ENCODE measurements at regions not wholly inside any gene's neighbourhood (a gene's known extent, or its start where the extent isn't known, plus 50 kb on each side); places are given as distances from the start of the nearest gene placed in this dataset.
A peak's percentile ranks its signal among the peaks of the same experiment; 100 is the strongest.

DNA sequence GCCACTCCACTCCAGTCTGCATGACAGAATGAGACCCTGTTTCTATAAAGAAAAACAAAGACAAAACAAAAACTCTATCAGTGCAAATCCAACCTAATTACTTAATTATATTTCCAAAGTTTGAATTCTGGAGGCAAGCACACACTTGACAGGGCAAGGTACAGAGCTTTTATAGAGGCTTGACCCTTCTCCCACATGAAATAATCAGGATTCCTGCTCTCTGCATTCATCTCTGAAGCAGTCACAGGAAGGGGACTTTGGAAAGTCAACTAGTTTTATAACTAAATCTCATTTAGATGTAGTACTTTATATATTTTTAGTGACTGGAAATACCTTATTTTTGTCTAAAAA, 91.9 kb upstream of the CHD1 start:
- no peak overlapping the region; the same call in 1 of the 2 replicates for H2AFZ ChIP-seq (ENCODE audit: low read depth)
- ChIA-PET POLR2A (no interaction called here), CTCF (interaction anchor here (2.3 kb wide), 1 partner anchor 12 kb away, joined by 10 read pairs; no protein-coding TSS in a partner anchor)
- H3K4me1 ChIP-seq (ENCODE audit: control insufficient read depth in 1 of 2, insufficient read depth in 2 of 2, low read depth in 1 of 2, low read length in 1 of 2): peaks cover 2 to 20% of the 10 kb centered on the region in 2 experiments; a peak in 2 of 4 replicates
- H3K27ac ChIP-seq (ENCODE audit: low read depth in 2 of 2, low read length in 1 of 2): peak overlapping the region in 1 of 2 experiments; percentile 82; a peak in 2 of 4 replicates
- H4K20me1 ChIP-seq (ENCODE audit: insufficient read depth): no peaks in the 10 kb centered on the region
- no peak overlapping the region for H3K9ac ChIP-seq
- no peak overlapping the region for H3K4me3 ChIP-seq (ENCODE audit: low read depth in 2 of 2, low read length in 1 of 2)
- no peaks in the 10 kb centered on the region for H3K9me2 ChIP-seq
- peak overlapping the region; percentile 38; the same call in 1 of the 2 replicates for H3K4me2 ChIP-seq
- H3K9me3 ChIP-seq: no peaks in the 10 kb centered on the region
- no peaks in the 10 kb centered on the region for H3K36me3 ChIP-seq (replicated peaks in 1 of 2; ENCODE audit: control insufficient read depth in 1 of 2, insufficient read depth in 2 of 2, low read length in 1 of 2)
- no peak for DNase-seq
- no peaks in the 10 kb centered on the region for H3K79me2 ChIP-seq (ENCODE audit: insufficient read depth)
- H3K27me3 ChIP-seq (ENCODE audit: insufficient read depth): no peaks in the 10 kb centered on the region
- TF ChIP-seq CHD2 (IDR thresholded peaks at IDR 0.05; ENCODE audit: low read length, partially characterized antibody) (no peak), JUND (IDR thresholded peaks at IDR 0.05) (no peak), NFIC (IDR thresholded peaks at IDR 0.05; ENCODE audit: borderline replicate concordance) (no peak), GATA2 (CRISPR knock-in tag; IDR thresholded peaks at IDR 0.05) (no peak), YY1 (IDR thresholded peaks at IDR 0.05; ENCODE audit: low read depth) (no peak), FOSL2 (IDR thresholded peaks at IDR 0.05; ENCODE audit: borderline replicate concordance, low read depth) (no peak), ELF1 (IDR thresholded peaks at IDR 0.05) (no peak), GABPA (IDR thresholded peaks at IDR 0.05; ENCODE audit: low read depth) (no peak), EP300 (IDR thresholded peaks at IDR 0.05; ENCODE audit: borderline replicate concordance in 1 of 2, low read depth in 1 of 2, low read length in 1 of 2) (no peak), SMC3 (IDR thresholded peaks at IDR 0.05; ENCODE audit: low read depth, low read length) (no peak), EZH2phosphoT487 (IDR thresholded peaks at IDR 0.05; ENCODE audit: borderline replicate concordance, low read depth) (no peak), SIN3A (IDR thresholded peaks at IDR 0.05; ENCODE audit: borderline replicate concordance, low read depth, low read length) (no peak)
- TF ChIP-seq, protein P1, sequence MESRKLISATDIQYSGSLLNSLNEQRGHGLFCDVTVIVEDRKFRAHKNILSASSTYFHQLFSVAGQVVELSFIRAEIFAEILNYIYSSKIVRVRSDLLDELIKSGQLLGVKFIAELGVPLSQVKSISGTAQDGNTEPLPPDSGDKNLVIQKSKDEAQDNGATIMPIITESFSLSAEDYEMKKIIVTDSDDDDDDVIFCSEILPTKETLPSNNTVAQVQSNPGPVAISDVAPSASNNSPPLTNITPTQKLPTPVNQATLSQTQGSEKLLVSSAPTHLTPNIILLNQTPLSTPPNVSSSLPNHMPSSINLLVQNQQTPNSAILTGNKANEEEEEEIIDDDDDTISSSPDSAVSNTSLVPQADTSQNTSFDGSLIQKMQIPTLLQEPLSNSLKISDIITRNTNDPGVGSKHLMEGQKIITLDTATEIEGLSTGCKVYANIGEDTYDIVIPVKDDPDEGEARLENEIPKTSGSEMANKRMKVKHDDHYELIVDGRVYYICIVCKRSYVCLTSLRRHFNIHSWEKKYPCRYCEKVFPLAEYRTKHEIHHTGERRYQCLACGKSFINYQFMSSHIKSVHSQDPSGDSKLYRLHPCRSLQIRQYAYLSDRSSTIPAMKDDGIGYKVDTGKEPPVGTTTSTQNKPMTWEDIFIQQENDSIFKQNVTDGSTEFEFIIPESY (IDR thresholded peaks at IDR 0.05; ENCODE audit: borderline replicate concordance, low read depth): no peak
- TF ChIP-seq, protein P2, sequence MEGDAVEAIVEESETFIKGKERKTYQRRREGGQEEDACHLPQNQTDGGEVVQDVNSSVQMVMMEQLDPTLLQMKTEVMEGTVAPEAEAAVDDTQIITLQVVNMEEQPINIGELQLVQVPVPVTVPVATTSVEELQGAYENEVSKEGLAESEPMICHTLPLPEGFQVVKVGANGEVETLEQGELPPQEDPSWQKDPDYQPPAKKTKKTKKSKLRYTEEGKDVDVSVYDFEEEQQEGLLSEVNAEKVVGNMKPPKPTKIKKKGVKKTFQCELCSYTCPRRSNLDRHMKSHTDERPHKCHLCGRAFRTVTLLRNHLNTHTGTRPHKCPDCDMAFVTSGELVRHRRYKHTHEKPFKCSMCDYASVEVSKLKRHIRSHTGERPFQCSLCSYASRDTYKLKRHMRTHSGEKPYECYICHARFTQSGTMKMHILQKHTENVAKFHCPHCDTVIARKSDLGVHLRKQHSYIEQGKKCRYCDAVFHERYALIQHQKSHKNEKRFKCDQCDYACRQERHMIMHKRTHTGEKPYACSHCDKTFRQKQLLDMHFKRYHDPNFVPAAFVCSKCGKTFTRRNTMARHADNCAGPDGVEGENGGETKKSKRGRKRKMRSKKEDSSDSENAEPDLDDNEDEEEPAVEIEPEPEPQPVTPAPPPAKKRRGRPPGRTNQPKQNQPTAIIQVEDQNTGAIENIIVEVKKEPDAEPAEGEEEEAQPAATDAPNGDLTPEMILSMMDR (IDR thresholded peaks at IDR 0.05): no peak
- TF ChIP-seq, protein P3, sequence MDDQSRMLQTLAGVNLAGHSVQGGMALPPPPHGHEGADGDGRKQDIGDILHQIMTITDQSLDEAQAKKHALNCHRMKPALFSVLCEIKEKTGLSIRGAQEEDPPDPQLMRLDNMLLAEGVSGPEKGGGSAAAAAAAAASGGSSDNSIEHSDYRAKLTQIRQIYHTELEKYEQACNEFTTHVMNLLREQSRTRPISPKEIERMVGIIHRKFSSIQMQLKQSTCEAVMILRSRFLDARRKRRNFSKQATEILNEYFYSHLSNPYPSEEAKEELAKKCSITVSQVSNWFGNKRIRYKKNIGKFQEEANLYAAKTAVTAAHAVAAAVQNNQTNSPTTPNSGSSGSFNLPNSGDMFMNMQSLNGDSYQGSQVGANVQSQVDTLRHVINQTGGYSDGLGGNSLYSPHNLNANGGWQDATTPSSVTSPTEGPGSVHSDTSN (IDR thresholded peaks at IDR 0.05): no peak
- TF ChIP-seq, protein P4, sequence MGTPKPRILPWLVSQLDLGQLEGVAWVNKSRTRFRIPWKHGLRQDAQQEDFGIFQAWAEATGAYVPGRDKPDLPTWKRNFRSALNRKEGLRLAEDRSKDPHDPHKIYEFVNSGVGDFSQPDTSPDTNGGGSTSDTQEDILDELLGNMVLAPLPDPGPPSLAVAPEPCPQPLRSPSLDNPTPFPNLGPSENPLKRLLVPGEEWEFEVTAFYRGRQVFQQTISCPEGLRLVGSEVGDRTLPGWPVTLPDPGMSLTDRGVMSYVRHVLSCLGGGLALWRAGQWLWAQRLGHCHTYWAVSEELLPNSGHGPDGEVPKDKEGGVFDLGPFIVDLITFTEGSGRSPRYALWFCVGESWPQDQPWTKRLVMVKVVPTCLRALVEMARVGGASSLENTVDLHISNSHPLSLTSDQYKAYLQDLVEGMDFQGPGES (IDR thresholded peaks at IDR 0.05; ENCODE audit: low read depth, low read length): no peak
- peaks cover 12% of the 10 kb centered on the region for H3F3A ChIP-seq (replicated peaks; ENCODE audit: insufficient read depth)

All from SK-N-SH (cell line).